ENCODE measurements at regions not wholly inside any gene's neighbourhood (a gene's known extent, or its start where the extent isn't known, plus 50 kb on each side); places are given as distances from the start of the nearest gene placed in this dataset.
A peak's percentile ranks its signal among the peaks of the same experiment; 100 is the strongest.

GRCh38 chr1:58981392-58981791 is 197.5 kb upstream of the JUN start:
- H3K36me3 ChIP-seq (ENCODE audit: control insufficient read depth in 5 of 5, insufficient read depth in 5 of 5, low read length in 5 of 5) = no peaks in the 10 kb centered on the region
- no peak overlapping the region for H3K27ac ChIP-seq (ENCODE audit: low read depth, low read length)
- H3K4me3 ChIP-seq (ENCODE audit: low read depth in 1 of 5, low read length in 5 of 5) = no peak overlapping the region
- no peak overlapping the region for H3K9ac ChIP-seq (ENCODE audit: low read length in 5 of 5)
- H3K9me3 ChIP-seq (ENCODE audit: control insufficient read depth in 5 of 5, low read length in 5 of 5) = no peaks in the 10 kb centered on the region
- peaks cover 9 to 33% (median 19%) of the 10 kb centered on the region in 5 donors for H3K4me1 ChIP-seq (ENCODE audit: control insufficient read depth in 5 of 5, insufficient read depth in 5 of 5, low read length in 5 of 5)
- no peaks in the 10 kb centered on the region for H3K27me3 ChIP-seq (ENCODE audit: control insufficient read depth in 5 of 5, insufficient read depth in 4 of 5, low read length in 5 of 5)

- H3K9me3 ChIP-seq (ENCODE audit: control insufficient read depth in 5 of 5, low read length in 5 of 5) = no peaks in the 10 kb centered on the region
- H3K9ac ChIP-seq (ENCODE audit: low read length in 5 of 5) = no peak overlapping the region
- H3K4me1 ChIP-seq (ENCODE audit: control insufficient read depth in 5 of 5, insufficient read depth in 5 of 5, low read length in 5 of 5) = peaks cover 9 to 34% (median 19%) of the 10 kb centered on the region in 5 donors
- H3K27ac ChIP-seq (ENCODE audit: low read depth, low read length) = no peak overlapping the region
- H3K36me3 ChIP-seq (ENCODE audit: control insufficient read depth in 5 of 5, insufficient read depth in 5 of 5, low read length in 5 of 5) = no peaks in the 10 kb centered on the region
- H3K4me3 ChIP-seq (ENCODE audit: low read depth in 1 of 5, low read length in 5 of 5) = no peak overlapping the region
- no peaks in the 10 kb centered on the region for H3K27me3 ChIP-seq (ENCODE audit: control insufficient read depth in 5 of 5, insufficient read depth in 4 of 5, low read length in 5 of 5)
Observed at GRCh38 chr1:58982259-58982998, 198.6 kb upstream of the JUN start.

- no peak overlapping the region for H3K27ac ChIP-seq (ENCODE audit: low read depth, low read length)
- no peaks in the 10 kb centered on the region for H3K27me3 ChIP-seq (ENCODE audit: control insufficient read depth in 5 of 5, insufficient read depth in 4 of 5, low read length in 5 of 5)
Observed at GRCh38 chr1:58983162-58983561, 199.3 kb upstream of the JUN start.

GRCh38 chr1:58983633-58984245 is 199.9 kb upstream of the JUN start:
- Histone ChIP-seq H3K9ac (ENCODE audit: low read length in 5 of 5) (no peak overlapping the region), H3K36me3 (ENCODE audit: control insufficient read depth in 5 of 5, insufficient read depth in 5 of 5, low read length in 5 of 5) (no peaks in the 10 kb centered on the region), H3K4me3 (ENCODE audit: low read depth in 1 of 5, low read length in 5 of 5) (no peak overlapping the region), H3K27me3 (ENCODE audit: control insufficient read depth in 5 of 5, insufficient read depth in 4 of 5, low read length in 5 of 5) (no peaks in the 10 kb centered on the region), H3K4me1 (ENCODE audit: control insufficient read depth in 5 of 5, insufficient read depth in 5 of 5, low read length in 5 of 5) (peaks cover 16 to 40% (median 16%) of the 10 kb centered on the region in 5 donors), H3K27ac (ENCODE audit: low read depth, low read length) (no peak overlapping the region), H3K9me3 (ENCODE audit: control insufficient read depth in 5 of 5, low read length in 5 of 5) (no peaks in the 10 kb centered on the region)

More at GRCh38 chr1:58983162-58983561, 199.3 kb upstream of the JUN start:
- Histone ChIP-seq H3K9ac (ENCODE audit: low read length in 5 of 5) (no peak overlapping the region), H3K9me3 (ENCODE audit: control insufficient read depth in 5 of 5, low read length in 5 of 5) (no peaks in the 10 kb centered on the region), H3K4me1 (ENCODE audit: control insufficient read depth in 5 of 5, insufficient read depth in 5 of 5, low read length in 5 of 5) (peaks cover 16 to 41% (median 16%) of the 10 kb centered on the region in 5 donors), H3K4me3 (ENCODE audit: low read depth in 1 of 5, low read length in 5 of 5) (no peak overlapping the region), H3K36me3 (ENCODE audit: control insufficient read depth in 5 of 5, insufficient read depth in 5 of 5, low read length in 5 of 5) (no peaks in the 10 kb centered on the region)

- H3K27me3 ChIP-seq (ENCODE audit: control insufficient read depth in 5 of 5, insufficient read depth in 4 of 5, low read length in 5 of 5) = no peaks in the 10 kb centered on the region
- no peak overlapping the region for H3K9ac ChIP-seq (ENCODE audit: low read length in 5 of 5)
- peaks cover 16 to 37% (median 23%) of the 10 kb centered on the region in 5 donors for H3K4me1 ChIP-seq (ENCODE audit: control insufficient read depth in 5 of 5, insufficient read depth in 5 of 5, low read length in 5 of 5)
- no peaks in the 10 kb centered on the region for H3K36me3 ChIP-seq (ENCODE audit: control insufficient read depth in 5 of 5, insufficient read depth in 5 of 5, low read length in 5 of 5)
- no peak overlapping the region for H3K27ac ChIP-seq (ENCODE audit: low read depth, low read length)
- H3K4me3 ChIP-seq (ENCODE audit: low read depth in 1 of 5, low read length in 5 of 5) = no peak overlapping the region
- no peaks in the 10 kb centered on the region for H3K9me3 ChIP-seq (ENCODE audit: control insufficient read depth in 5 of 5, low read length in 5 of 5)
Observed at GRCh38 chr1:58986996-58987767, 203.3 kb upstream of the JUN start.

- no peaks in the 10 kb centered on the region for H3K36me3 ChIP-seq (ENCODE audit: control insufficient read depth in 5 of 5, insufficient read depth in 5 of 5, low read length in 5 of 5)
- H3K27ac ChIP-seq (ENCODE audit: low read depth, low read length) = no peak overlapping the region
- no peaks in the 10 kb centered on the region for H3K9me3 ChIP-seq (ENCODE audit: control insufficient read depth in 5 of 5, low read length in 5 of 5)
- H3K27me3 ChIP-seq (ENCODE audit: control insufficient read depth in 5 of 5, insufficient read depth in 4 of 5, low read length in 5 of 5) = no peaks in the 10 kb centered on the region
- H3K4me3 ChIP-seq (ENCODE audit: low read depth in 1 of 5, low read length in 5 of 5) = no peak overlapping the region
- H3K9ac ChIP-seq (ENCODE audit: low read length in 5 of 5) = no peak overlapping the region
- peaks cover 5 to 21% (median 10%) of the 10 kb centered on the region in 5 donors for H3K4me1 ChIP-seq (ENCODE audit: control insufficient read depth in 5 of 5, insufficient read depth in 5 of 5, low read length in 5 of 5)
Observed at GRCh38 chr1:58988752-58989151, 204.9 kb upstream of the JUN start.

GRCh38 chr1:58989845-58990244 is 206.0 kb upstream of the JUN start:
- H3K27ac ChIP-seq (ENCODE audit: low read depth, low read length) = peak overlapping the region; percentile 26
- H3K4me1 ChIP-seq (ENCODE audit: control insufficient read depth in 5 of 5, insufficient read depth in 5 of 5, low read length in 5 of 5) = peaks cover 6 to 23% (median 13%) of the 10 kb centered on the region in 5 donors
- H3K27me3 ChIP-seq (ENCODE audit: control insufficient read depth in 5 of 5, insufficient read depth in 4 of 5, low read length in 5 of 5) = no peaks in the 10 kb centered on the region
- H3K9me3 ChIP-seq (ENCODE audit: control insufficient read depth in 5 of 5, low read length in 5 of 5) = no peaks in the 10 kb centered on the region
- no peaks in the 10 kb centered on the region for H3K36me3 ChIP-seq (ENCODE audit: control insufficient read depth in 5 of 5, insufficient read depth in 5 of 5, low read length in 5 of 5)
- no peak overlapping the region for H3K9ac ChIP-seq (ENCODE audit: low read length in 5 of 5)
- H3K4me3 ChIP-seq (ENCODE audit: low read depth in 1 of 5, low read length in 5 of 5) = no peak overlapping the region

- Histone ChIP-seq H3K9me3 (ENCODE audit: control insufficient read depth in 5 of 5, low read length in 5 of 5) (no peaks in the 10 kb centered on the region), H3K4me1 (ENCODE audit: control insufficient read depth in 5 of 5, insufficient read depth in 5 of 5, low read length in 5 of 5) (peaks cover 7 to 24% (median 17%) of the 10 kb centered on the region in 5 donors), H3K9ac (ENCODE audit: low read length in 5 of 5) (no peak overlapping the region), H3K27ac (ENCODE audit: low read depth, low read length) (no peak overlapping the region), H3K4me3 (ENCODE audit: low read depth in 1 of 5, low read length in 5 of 5) (no peak overlapping the region), H3K36me3 (ENCODE audit: control insufficient read depth in 5 of 5, insufficient read depth in 5 of 5, low read length in 5 of 5) (no peaks in the 10 kb centered on the region), H3K27me3 (ENCODE audit: control insufficient read depth in 5 of 5, insufficient read depth in 4 of 5, low read length in 5 of 5) (no peaks in the 10 kb centered on the region)
Observed at GRCh38 chr1:58991305-58991704, 207.5 kb upstream of the JUN start.

- Histone ChIP-seq H3K27ac (ENCODE audit: low read depth, low read length) (no peak overlapping the region), H3K9ac (ENCODE audit: low read length in 5 of 5) (no peak overlapping the region), H3K36me3 (ENCODE audit: control insufficient read depth in 5 of 5, insufficient read depth in 5 of 5, low read length in 5 of 5) (no peaks in the 10 kb centered on the region), H3K27me3 (ENCODE audit: control insufficient read depth in 5 of 5, insufficient read depth in 4 of 5, low read length in 5 of 5) (no peaks in the 10 kb centered on the region), H3K9me3 (ENCODE audit: control insufficient read depth in 5 of 5, low read length in 5 of 5) (no peaks in the 10 kb centered on the region), H3K4me3 (ENCODE audit: low read depth in 1 of 5, low read length in 5 of 5) (no peak overlapping the region), H3K4me1 (ENCODE audit: control insufficient read depth in 5 of 5, insufficient read depth in 5 of 5, low read length in 5 of 5) (peaks cover 5 to 21% (median 15%) of the 10 kb centered on the region in 5 donors)
Observed at GRCh38 chr1:58992643-58993042, 208.8 kb upstream of the JUN start.

- Histone ChIP-seq H3K4me3 (ENCODE audit: low read depth in 1 of 5, low read length in 5 of 5) (no peak overlapping the region), H3K9me3 (ENCODE audit: control insufficient read depth in 5 of 5, low read length in 5 of 5) (no peaks in the 10 kb centered on the region), H3K27ac (ENCODE audit: low read depth, low read length) (no peak overlapping the region), H3K27me3 (ENCODE audit: control insufficient read depth in 5 of 5, insufficient read depth in 4 of 5, low read length in 5 of 5) (no peaks in the 10 kb centered on the region), H3K9ac (ENCODE audit: low read length in 5 of 5) (no peak overlapping the region), H3K36me3 (ENCODE audit: control insufficient read depth in 5 of 5, insufficient read depth in 5 of 5, low read length in 5 of 5) (no peaks in the 10 kb centered on the region), H3K4me1 (ENCODE audit: control insufficient read depth in 5 of 5, insufficient read depth in 5 of 5, low read length in 5 of 5) (peaks cover 0 to 17% (median 10%) of the 10 kb centered on the region in 5 donors)
Observed at GRCh38 chr1:58993403-58993802, 209.6 kb upstream of the JUN start.

Measured in subcutaneous abdominal adipose tissue (tissue), 5 donors.